ENCODE measurements at regions not wholly inside any gene's neighbourhood (a gene's known extent, or its start where the extent isn't known, plus 50 kb on each side); places are given as distances from the start of the nearest gene placed in this dataset.

DNA sequence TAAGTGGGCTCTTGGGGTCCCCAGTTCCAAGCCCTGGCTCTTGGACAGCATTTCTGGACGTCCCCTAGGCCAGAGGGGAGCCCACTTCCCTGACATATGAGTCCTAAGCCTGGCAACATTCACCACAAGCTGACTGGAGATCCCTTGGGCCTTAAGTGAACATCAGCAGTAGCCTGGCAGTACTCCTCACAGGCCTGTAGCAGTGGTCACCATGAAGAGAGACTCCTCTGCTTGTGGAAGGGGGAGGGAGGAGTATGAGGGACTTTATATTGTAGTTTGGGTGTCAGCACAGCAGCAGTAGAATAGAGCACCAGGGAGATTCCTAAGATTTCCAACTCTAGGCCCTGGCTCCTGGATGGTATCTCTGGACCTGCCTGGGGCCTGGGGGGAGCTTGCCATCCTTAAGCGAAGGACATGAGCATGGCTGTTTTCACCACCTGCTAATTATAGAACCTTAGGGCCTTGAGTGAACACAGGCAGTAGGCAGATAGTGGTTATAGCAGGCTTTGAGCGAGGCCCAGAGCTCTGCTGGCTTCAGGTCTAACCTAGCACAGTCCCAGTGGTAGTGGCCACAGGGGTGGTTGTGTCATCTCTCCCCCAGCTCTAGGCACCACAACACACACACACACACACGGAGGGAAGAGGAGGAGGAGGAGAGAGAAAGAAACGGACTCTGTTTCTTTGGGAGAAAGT lies 71.4 kb upstream of the APOBEC4 start:
- no peak for DNase-seq (ENCODE audit: low spot score)
- 92% methylated on average over 5 of the region's 5 CpGs for WGBS
- TF ChIP-seq, protein P1, sequence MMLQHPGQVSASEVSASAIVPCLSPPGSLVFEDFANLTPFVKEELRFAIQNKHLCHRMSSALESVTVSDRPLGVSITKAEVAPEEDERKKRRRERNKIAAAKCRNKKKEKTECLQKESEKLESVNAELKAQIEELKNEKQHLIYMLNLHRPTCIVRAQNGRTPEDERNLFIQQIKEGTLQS (IDR thresholded peaks at IDR 0.05): no peak
- TF ChIP-seq GABPA (IDR thresholded peaks at IDR 0.05 in 1 of 2, conservative IDR thresholded peaks at IDR 0.05 in 1 of 2) (no peak), RXRA (IDR thresholded peaks at IDR 0.05) (no peak), FOXA1 (IDR thresholded peaks at IDR 0.05) (no peak), SP1 (IDR thresholded peaks at IDR 0.05) (no peak), RAD21 (IDR thresholded peaks at IDR 0.05) (no peak), CTCF (IDR thresholded peaks at IDR 0.05; ENCODE audit: low read depth, low read length, missing input control) (no peak), HNF4G (IDR thresholded peaks at IDR 0.05) (no peak), NR2F2 (IDR thresholded peaks at IDR 0.05) (no peak), TAF1 (conservative IDR thresholded peaks at IDR 0.05) (no peak), FOXA2 (IDR thresholded peaks at IDR 0.05) (no peak), REST (IDR thresholded peaks at IDR 0.05) (no peak), YY1 (IDR thresholded peaks at IDR 0.05) (no peak), EGR1 (IDR thresholded peaks at IDR 0.05; ENCODE audit: low read depth in 2 of 2) (no peak), ZBTB33 (IDR thresholded peaks at IDR 0.05) (no peak), HNF4A (conservative IDR thresholded peaks at IDR 0.05) (no peak), JUND (IDR thresholded peaks at IDR 0.05) (no peak)
- TF ChIP-seq, protein P2, sequence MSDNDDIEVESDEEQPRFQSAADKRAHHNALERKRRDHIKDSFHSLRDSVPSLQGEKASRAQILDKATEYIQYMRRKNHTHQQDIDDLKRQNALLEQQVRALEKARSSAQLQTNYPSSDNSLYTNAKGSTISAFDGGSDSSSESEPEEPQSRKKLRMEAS (IDR thresholded peaks at IDR 0.05): no peak
- H3K27ac ChIP-seq (ENCODE audit: low read depth in 1 of 2, low read length in 2 of 2): no peak overlapping the region
- no peaks in the 10 kb centered on the region for H3K27me3 ChIP-seq (ENCODE audit: control insufficient read depth in 4 of 4, insufficient read depth in 4 of 4, low read length in 3 of 4)
- no peaks in the 10 kb centered on the region for H3K4me1 ChIP-seq (ENCODE audit: control insufficient read depth in 4 of 4, insufficient read depth in 4 of 4, low read length in 3 of 4)
- H3K9ac ChIP-seq (ENCODE audit: low read depth in 1 of 2, low read length in 2 of 2): no peak overlapping the region
- no peaks in the 10 kb centered on the region for H3K9me3 ChIP-seq (ENCODE audit: control insufficient read depth in 4 of 4, low read length in 3 of 4)
- no peaks in the 10 kb centered on the region for H3K36me3 ChIP-seq (ENCODE audit: control insufficient read depth in 4 of 4, insufficient read depth in 3 of 4, low read depth in 1 of 4, low read length in 3 of 4)
- H3K4me3 ChIP-seq (ENCODE audit: low read depth in 1 of 3, low read length in 3 of 3): no peak overlapping the region

Data from liver (tissue), 8 donors.